ENCODE measurements at regions not wholly inside any gene's neighbourhood (a gene's known extent, or its start where the extent isn't known, plus 50 kb on each side); places are given as distances from the start of the nearest gene placed in this dataset.

- DNase-seq, result peak; percentile 74
Observed at GRCh38 chr11:15775015-15775541, 581.3 kb downstream of the SOX6 start.

- DNase-seq, result no peak
Observed at GRCh38 chr11:15775797-15776196, 580.5 kb downstream of the SOX6 start.

GRCh38 chr11:15776366-15776765, 580.0 kb downstream of the SOX6 start:
- no peak for DNase-seq

GRCh38 chr11:15779518-15779917, 576.8 kb downstream of the SOX6 start:
- no peak for DNase-seq

GRCh38 chr11:15780382-15780781, 576.0 kb downstream of the SOX6 start:
- peak; percentile 29 for DNase-seq

GRCh38 chr11:15780837-15781236, 575.5 kb downstream of the SOX6 start:
- DNase-seq, result no peak

- no peak for DNase-seq
Observed at GRCh38 chr11:15783619-15784018, 572.7 kb downstream of the SOX6 start.

- DNase-seq, result no peak
Observed at GRCh38 chr11:15793043-15793996, 563.0 kb downstream of the SOX6 start.

- no peak for DNase-seq
Observed at GRCh38 chr11:15794361-15795150, 561.8 kb downstream of the SOX6 start.

- DNase-seq, result no peak
Observed at GRCh38 chr11:15795378-15795777, 561.0 kb downstream of the SOX6 start.

- DNase-seq, result no peak
Observed at GRCh38 chr11:15800111-15800800, 556.1 kb downstream of the SOX6 start.

- DNase-seq, result no peak
Observed at GRCh38 chr11:15801126-15801525, 555.2 kb downstream of the SOX6 start.

GRCh38 chr11:15801616-15802015, 554.7 kb downstream of the SOX6 start:
- DNase-seq, result no peak

- DNase-seq, result no peak
Observed at GRCh38 chr11:15805726-15806125, 550.6 kb downstream of the SOX6 start.

GRCh38 chr11:15806217-15806616, 550.1 kb downstream of the SOX6 start:
- DNase-seq, result no peak

- no peak for DNase-seq
Observed at GRCh38 chr11:15807827-15808226, 548.5 kb downstream of the SOX6 start.

- DNase-seq, result no peak
Observed at GRCh38 chr11:15810082-15810481, 546.3 kb downstream of the SOX6 start.

GRCh38 chr11:15810525-15810924, 545.8 kb downstream of the SOX6 start:
- DNase-seq, result no peak

- no peak for DNase-seq
Observed at GRCh38 chr11:15815246-15816195, 540.8 kb downstream of the SOX6 start.

- peak; percentile 62 for DNase-seq
Observed at GRCh38 chr11:15816260-15816871, 540.0 kb downstream of the SOX6 start.

GRCh38 chr11:15817001-15817400, 539.3 kb downstream of the SOX6 start:
- no peak for DNase-seq

All from hindlimb muscle (tissue), 1 donor.